Heart right ventricle (tissue), 16 donors: ENCODE measurements at regions not wholly inside any gene's neighbourhood (a gene's known extent, or its start where the extent isn't known, plus 50 kb on each side); places are given as distances from the start of the nearest gene placed in this dataset.

Experiments
- ATAC-seq, 8 donors: fragments of 200-7000 bp; cut with Tn5 transposase; one replicate each; pipeline ENCODE4 v1.9.1; 2020; ENCODE audit warnings: mild to moderate bottlenecking in 8 of 8, moderate library complexity in 8 of 8, moderate number of reproducible peaks in 1 of 8
- DNase-seq, 2 donors: peaks; one replicate each; pipeline ENCODE4 v3.0.0-alpha.2; 2020
- H3K27ac ChIP-seq, 10 donors: fragments of 200-600 bp; sonication (generic) in 2 of 10; one replicate each; pipeline versions ENCODE4 v1.5.0 to v1.8.0; 2020 to 2022; ENCODE audit warnings: mild to moderate bottlenecking in 3 of 10
- H3K27me3 ChIP-seq, 7 donors: fragments of 200-600 bp; one replicate each; pipeline ENCODE4 v1.8.0; 2021 to 2022; ENCODE audit warnings: mild to moderate bottlenecking in 2 of 7
- H3K36me3 ChIP-seq, 9 donors: fragments of 200-600 bp; sonication (generic) in 1 of 9; one replicate each; pipeline versions ENCODE4 v1.5.0 to v1.8.0; 2020 to 2022; ENCODE audit warnings: mild to moderate bottlenecking in 2 of 9
- H3K4me1 ChIP-seq, 9 donors: fragments of 200-600 bp; sonication (generic) in 1 of 9; one replicate each; pipeline versions ENCODE4 v1.5.0 to v1.8.0; 2020 to 2022; ENCODE audit warnings: mild to moderate bottlenecking in 4 of 9
- H3K4me3 ChIP-seq, 10 donors: fragments of 200-600 bp; sonication (generic) in 2 of 10; one replicate each; pipeline versions ENCODE4 v1.5.0 to v1.8.0; 2020 to 2022; ENCODE audit warnings: mild to moderate bottlenecking in 7 of 10, moderate library complexity in 2 of 10
- H3K9me3 ChIP-seq, 11 donors: fragments of 200-600 bp in 10 of 11; sonication (generic) in 2 of 11; one replicate each; pipeline versions ENCODE4 v1.5.0 to v1.8.0; 2013 to 2022; ENCODE audit warnings: mild to moderate bottlenecking in 2 of 11, control low read depth in 1 of 11, moderate library complexity in 1 of 11
- CTCF ChIP-seq, 9 donors: fragments of 200-600 bp; sonication (generic) in 2 of 9; IDR thresholded peaks; one replicate each; pipeline versions ENCODE4 v1.5.0 to v1.8.0; 2021 to 2022; ENCODE audit warnings: antibody characterized with exemption in 9 of 9, mild to moderate bottlenecking in 5 of 9, moderate library complexity in 1 of 9
- WGBS, 2 donors: extraction: QIAGEN DNeasy Blood & Tissue Kit; methylation state at CpG; one replicate each; pipeline ENCODE4 v1.1.7; 2013; ENCODE audit warnings: inconsistent platforms in 1 of 2; 5-methylcytosine and 5-hydroxymethylcytosine counted together
- intact Hi-C, 10 donors: fragments of 100-400 bp; cut with DNase I; formaldehyde crosslinking; loops; one replicate each; pipeline versions ENCODE4 v1.11.1 to v1.14.2; 2022
- donor health status: Arrhythmogenic right ventricular cardiomyopathy.
- donor health status: ischemic (EF 13 %, LVEDD 7.1; RV severe dilation, severe dysfunction).
- donor health status: healthy with polysubstance abuse.
- donor health status: DM: no; HTN: yes; CAD: no.
- donor health status: DM: no; HTN: no; CAD: no.
- donor health status: ischemic (EF 25% LVEDD 6.9; RV normal size, moderate dysfunction).
- donor health status: ischemic (EF 25% LVEDD 5.7; RV mildly dilated, moderate dysfunction).
- donor health status: healthy.
- donor health status: DM: yes; HTN: yes; CAD: no.
- donor health status: Ischemic cardiomyopathy.
- donor health status: ischemic (EF 35%, LVEDD 5.7; RV mildly dilated, moderate dysfunction).
- donor health status: nonischemic (EF 11% LVEDD 7.7; RV severe dilation, severe dysfunction).
- donor health status: DM: yes; HTN: yes; CAD: no.
- donor health status: PGD.
- donor health status: ischemic (EF 29% LVEDD 5.4; RV normal size, mild dysfunction).
- donor health status: nonischemic (EF 23%, LVEDD 6.1; RV moderate dilation, normal function).

- Histone ChIP-seq H3K27ac (no peak overlapping the region), H3K4me3 (no peak overlapping the region), H3K36me3 (no peaks in the 10 kb centered on the region), H3K4me1 (peaks cover 0 to 3% (median 0%) of the 10 kb centered on the region in 9 donors), H3K9me3 (peaks cover 0 to 18% (median 0%) of the 10 kb centered on the region in 11 donors), H3K27me3 (no peaks in the 10 kb centered on the region)
- TF ChIP-seq CTCF (IDR thresholded peaks at IDR 0.05): no peak
- WGBS, 2 donors: 89 to 94% methylated on average over 3 of the region's 3 CpGs
- ATAC-seq (no peak), DNase-seq (no peak)
- intact Hi-C loops: no loop called here
Observed at GRCh38 chr3:116811754-116812153, 102.2 kb downstream of the TUSC7 start.

DNA sequence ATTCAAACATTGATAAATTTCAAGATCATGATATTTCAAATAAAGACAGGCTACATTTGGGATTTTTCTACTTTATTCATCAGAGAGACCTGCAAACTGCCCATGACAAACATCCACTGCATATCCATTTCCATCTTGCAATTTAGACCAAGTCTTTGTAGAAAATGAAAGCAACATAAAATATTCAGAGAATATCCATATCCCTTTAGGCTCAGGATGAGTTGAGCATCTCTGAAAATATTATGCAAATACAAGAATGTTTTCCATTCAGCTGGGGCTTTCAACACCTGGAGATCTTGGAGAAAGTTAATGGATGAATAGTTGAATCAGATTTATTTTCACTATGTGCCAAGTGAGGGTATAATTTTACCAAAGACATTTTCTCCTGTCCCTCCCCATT, 103.4 kb downstream of the TUSC7 start:
- Histone ChIP-seq H3K9me3 (peaks cover 0 to 15% (median 0%) of the 10 kb centered on the region in 11 donors), H3K36me3 (no peaks in the 10 kb centered on the region), H3K27me3 (no peaks in the 10 kb centered on the region), H3K4me3 (no peak overlapping the region), H3K4me1 (peaks cover 0 to 3% (median 0%) of the 10 kb centered on the region in 9 donors), H3K27ac (no peak overlapping the region)
- no peak for ATAC-seq
- no peak for TF ChIP-seq CTCF (IDR thresholded peaks at IDR 0.05)
- intact Hi-C loops: no loop called here
- no peak for DNase-seq

GRCh38 chr3:116815321-116815720, 105.7 kb downstream of the TUSC7 start:
- 77 to 85% methylated on average over 1 of the region's 1 CpG for WGBS, 2 donors

DNA sequence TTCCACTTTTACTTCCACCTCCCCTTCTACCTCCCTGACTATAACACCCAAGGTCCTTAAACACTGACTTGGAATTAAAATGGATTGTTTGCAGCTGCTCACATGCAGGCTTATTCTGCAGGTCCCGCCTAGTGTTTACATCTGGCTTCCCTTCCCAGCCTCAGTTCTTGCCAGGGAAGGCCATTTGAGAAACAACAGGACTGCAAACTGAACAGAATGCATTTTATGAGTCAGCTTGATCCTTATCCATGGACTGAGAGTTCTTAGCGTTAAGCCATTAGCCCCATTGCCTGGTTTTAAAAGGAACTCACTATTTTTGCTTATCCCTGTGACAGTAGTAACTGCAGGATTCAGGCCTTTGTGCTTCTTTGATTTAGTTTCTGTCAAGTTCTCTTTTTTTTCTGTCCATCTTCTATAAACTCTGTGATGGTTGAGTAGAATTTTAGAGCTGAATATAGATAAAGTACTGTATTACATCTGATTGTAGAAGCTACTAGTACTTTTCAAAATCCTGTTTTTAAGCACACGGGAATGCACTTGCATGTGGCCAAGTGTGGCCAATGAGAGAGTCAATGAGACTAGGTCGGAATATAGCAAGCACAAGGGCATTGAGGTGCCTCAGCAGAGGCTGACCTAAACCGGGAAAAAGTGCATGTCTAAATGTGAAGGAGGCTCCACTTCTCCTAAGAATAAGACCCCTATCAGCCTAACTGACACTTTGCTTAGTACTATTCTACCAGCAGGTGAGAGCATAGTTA, 106.4 kb downstream of the TUSC7 start:
- ATAC-seq (no peak), DNase-seq (no peak)
- WGBS, 2 donors: 54 to 58% methylated on average over 5 of the region's 5 CpGs
- H3K27me3 ChIP-seq: no peaks in the 10 kb centered on the region
- no peaks in the 10 kb centered on the region for H3K4me1 ChIP-seq
- H3K36me3 ChIP-seq: no peaks in the 10 kb centered on the region
- no peaks in the 10 kb centered on the region for H3K9me3 ChIP-seq
- no peak overlapping the region for H3K4me3 ChIP-seq
- intact Hi-C loops: no loop called here
- H3K27ac ChIP-seq: no peak overlapping the region
- TF ChIP-seq CTCF (IDR thresholded peaks at IDR 0.05): no peak

More at GRCh38 chr3:116815321-116815720, 105.7 kb downstream of the TUSC7 start:
- no peaks in the 10 kb centered on the region for H3K9me3 ChIP-seq
- no peaks in the 10 kb centered on the region for H3K4me1 ChIP-seq
- H3K27me3 ChIP-seq: no peaks in the 10 kb centered on the region
- no peak for TF ChIP-seq CTCF (IDR thresholded peaks at IDR 0.05)
- no peaks in the 10 kb centered on the region for H3K36me3 ChIP-seq
- H3K4me3 ChIP-seq: no peak overlapping the region
- no peak overlapping the region for H3K27ac ChIP-seq
- ATAC-seq (no peak), DNase-seq (no peak)
- intact Hi-C loops: no loop called here
